ENCODE measurements at regions not wholly inside any gene's neighbourhood (a gene's known extent, or its start where the extent isn't known, plus 50 kb on each side); places are given as distances from the start of the nearest gene placed in this dataset.

GRCh38 chr2:30074023-30074422, 72.8 kb upstream of the YPEL5 start:
- TF ChIP-seq, protein P1, sequence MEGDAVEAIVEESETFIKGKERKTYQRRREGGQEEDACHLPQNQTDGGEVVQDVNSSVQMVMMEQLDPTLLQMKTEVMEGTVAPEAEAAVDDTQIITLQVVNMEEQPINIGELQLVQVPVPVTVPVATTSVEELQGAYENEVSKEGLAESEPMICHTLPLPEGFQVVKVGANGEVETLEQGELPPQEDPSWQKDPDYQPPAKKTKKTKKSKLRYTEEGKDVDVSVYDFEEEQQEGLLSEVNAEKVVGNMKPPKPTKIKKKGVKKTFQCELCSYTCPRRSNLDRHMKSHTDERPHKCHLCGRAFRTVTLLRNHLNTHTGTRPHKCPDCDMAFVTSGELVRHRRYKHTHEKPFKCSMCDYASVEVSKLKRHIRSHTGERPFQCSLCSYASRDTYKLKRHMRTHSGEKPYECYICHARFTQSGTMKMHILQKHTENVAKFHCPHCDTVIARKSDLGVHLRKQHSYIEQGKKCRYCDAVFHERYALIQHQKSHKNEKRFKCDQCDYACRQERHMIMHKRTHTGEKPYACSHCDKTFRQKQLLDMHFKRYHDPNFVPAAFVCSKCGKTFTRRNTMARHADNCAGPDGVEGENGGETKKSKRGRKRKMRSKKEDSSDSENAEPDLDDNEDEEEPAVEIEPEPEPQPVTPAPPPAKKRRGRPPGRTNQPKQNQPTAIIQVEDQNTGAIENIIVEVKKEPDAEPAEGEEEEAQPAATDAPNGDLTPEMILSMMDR (conservative IDR thresholded peaks at IDR 0.05 in 1 of 2, IDR thresholded peaks at IDR 0.05 in 1 of 2; ENCODE audit: low read depth in 1 of 2, low read length in 2 of 2) = no peak
- TF ChIP-seq EZH2 (IDR thresholded peaks at IDR 0.05; ENCODE audit: low read length, missing control alignments) = no peak
